Activated naive CD4-positive, alpha-beta T cell treated with Interleukin-2 at 50 U/mL for 16 hours (primary cell): ENCODE measurements at regions not wholly inside any gene's neighbourhood (a gene's known extent, or its start where the extent isn't known, plus 50 kb on each side); places are given as distances from the start of the nearest gene placed in this dataset.

Source experiments
- DNase-seq: peaks from one replicate; pipeline ENCODE4 v3.0.0-alpha.2; 2020

- no peak for DNase-seq
Measured at GRCh38 chr11:62073061-62073460, 50.8 kb upstream of the INCENP start.

- DNase-seq = no peak
Measured at GRCh38 chr11:62071408-62071807, 52.4 kb upstream of the INCENP start.

- DNase-seq = no peak
Measured at GRCh38 chr11:62069986-62070919, 53.6 kb upstream of the INCENP start.

DNA sequence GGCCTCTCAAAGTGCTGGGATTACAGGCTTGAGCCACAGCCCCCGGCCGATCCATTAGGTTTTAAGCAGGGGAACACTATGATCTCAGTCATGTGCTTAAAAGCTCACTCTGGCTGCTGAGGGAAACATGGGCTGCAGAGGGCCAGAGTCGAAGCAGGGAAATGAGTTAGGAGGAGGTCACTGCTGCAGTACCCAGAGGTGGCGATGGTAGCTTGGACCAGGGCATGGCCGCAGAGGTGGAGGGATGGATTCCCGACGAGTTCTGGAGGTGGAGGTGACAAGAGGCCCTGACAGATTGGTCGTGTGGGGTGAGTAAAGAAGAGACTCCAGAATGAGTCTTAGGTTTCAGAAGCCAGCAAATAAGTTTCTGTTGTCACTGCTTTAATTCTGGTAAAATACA is 54.4 kb upstream of the INCENP start:
- DNase-seq = no peak

DNA sequence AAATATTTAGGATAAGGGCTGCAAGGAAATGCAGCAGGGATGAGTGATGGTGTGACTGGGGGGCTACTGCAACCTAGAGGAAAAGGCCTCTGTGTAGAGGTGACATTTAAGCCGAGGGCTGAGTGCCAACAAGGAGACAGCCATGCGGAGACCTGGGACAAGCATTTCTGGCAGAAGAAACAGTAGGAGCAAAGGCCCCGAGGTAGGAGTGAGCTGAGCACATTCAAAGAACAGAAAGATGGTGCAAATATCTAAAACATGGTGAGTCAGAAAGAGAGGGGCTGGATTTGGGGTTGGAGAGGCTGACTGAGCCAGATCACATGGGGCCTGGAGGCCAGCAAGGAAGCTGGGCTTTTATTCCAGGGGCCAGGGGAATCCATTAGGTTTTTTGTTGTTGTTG is 55.1 kb upstream of the INCENP start:
- DNase-seq = no peak

- DNase-seq = no peak
Measured at GRCh38 chr11:62067741-62068140, 56.1 kb upstream of the INCENP start.

DNA sequence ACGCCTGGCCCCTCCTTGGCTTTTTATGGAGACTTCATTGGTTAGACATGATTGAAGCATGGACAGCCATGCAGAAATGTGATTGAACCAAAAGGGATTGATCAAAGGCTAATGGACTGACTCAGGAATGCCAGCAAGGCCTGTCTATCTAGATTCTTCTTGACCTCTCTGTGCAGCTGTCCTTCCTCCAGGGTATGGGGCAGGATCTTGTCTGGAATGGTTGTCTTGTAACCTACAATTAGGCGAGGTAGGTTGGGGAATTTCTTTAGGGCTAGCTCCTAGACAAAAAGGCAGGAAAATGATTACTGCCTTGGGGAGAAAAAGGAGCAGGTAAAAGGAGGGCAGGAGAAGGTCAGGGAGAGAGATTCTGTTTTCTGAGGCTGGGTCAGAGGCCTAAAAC is 59.6 kb upstream of the INCENP start:
- no peak for DNase-seq

GRCh38 chr11:62062223-62062861 is 61.5 kb upstream of the INCENP start:
- no peak for DNase-seq

DNA sequence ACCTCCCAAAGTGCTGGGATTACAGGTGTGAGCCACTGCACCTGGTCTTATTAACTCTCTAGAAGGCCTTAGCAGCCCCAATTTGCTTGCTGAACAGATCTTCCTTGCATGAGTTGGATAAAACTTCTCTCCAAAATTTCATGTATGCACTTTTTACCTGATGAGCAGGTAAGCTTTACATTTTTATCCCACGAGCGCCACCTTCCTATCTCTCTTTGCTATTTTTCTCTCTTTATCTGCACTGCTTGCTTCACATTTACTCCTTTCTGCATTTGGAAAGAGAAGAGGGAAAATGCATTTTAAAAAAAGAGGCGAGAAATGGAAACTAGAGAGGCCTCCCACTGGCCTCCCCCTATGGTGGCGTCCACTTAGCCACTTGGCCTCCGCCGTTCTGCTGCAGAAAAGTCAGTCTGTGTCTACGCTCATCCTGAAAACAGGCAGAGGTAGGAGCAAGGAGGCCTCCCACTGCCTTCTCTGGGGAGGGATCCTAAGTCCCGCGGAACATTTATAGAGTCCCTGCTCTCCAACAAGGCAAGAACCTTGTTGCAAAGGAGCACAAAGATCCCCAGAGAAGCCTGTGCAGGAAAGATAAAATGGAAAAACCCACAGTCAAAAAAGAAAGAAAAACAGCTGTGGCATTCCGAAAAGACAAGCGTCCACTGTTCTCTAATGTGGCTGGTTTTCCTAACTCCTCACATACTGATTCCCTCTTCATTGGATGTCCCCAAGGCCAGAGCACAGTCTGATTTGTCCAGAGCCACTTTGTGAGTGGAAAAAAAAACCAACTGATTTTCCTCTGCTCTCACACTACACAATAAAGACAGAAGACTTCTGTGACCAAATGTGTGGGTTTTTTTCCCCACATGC is 62.2 kb upstream of the INCENP start:
- DNase-seq = no peak

- DNase-seq = no peak
Measured at GRCh38 chr11:62057069-62057468, 66.7 kb upstream of the INCENP start.

DNA sequence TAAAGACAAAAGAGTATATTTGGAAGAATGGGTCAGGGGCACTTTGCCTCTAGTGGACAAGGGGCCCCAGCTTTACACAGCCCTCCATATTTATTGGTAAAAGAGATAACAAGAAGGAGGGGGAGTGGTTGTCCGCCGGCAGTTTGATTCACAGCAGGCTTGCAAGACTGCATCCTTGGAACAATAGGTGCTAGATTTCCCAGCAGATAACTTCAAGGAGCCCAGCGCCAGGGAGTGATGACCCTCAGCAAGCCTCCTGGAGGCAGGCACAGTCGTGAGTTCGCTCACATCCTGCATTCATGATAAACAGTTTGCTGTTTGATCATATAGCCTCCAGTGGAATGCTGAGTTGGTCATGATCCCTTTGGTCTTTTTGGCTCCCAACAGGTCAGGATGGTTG is 67.8 kb upstream of the INCENP start:
- no peak for DNase-seq

DNA sequence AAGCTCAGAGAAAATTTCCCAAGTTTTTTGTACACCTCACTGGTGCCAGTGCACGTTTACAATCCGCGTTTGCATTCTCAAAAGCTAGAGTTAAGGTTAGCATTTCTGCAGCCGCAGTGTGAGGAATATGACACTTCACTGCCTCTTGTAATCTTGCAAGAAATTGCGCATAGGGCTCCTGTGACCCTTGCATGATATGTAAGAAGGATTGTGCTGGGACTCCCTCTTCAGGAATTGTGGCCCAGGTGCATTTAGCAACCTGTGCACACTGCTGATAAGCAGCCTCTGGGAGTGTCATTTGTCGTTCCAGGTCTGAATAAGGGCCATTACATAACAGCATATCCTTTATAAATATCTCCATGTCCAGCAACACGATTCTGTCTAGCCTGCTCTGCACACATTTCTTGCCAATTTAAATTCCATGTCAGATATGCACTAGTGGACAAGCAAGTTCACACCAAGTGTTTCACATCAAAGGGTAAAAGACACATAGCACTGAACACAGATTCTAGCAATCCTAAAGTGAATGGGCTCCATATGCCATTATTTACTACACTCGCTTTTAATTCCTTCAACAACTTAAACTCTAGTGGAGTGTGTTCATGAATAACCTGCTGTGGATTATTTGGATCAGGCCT is 69.2 kb upstream of the INCENP start:
- no peak for DNase-seq

DNA sequence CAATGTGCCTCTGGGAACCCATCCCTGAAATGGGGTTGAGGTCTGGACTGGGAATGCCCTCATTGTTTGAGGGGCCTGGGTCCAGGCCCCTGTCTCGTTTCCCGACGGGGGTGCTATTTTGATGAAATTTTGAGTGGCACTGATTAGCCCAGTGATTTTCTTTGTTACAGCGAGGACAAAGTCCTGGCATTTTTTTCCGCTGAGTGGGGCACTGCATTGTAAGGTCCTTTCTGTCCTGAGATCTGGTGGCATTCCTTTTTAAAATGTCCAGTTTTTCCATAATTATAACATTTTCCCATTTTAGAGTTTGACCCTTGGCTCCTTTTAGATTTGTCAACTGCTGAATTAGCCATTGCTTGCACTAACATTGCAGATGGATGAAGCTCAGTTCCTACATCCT is 69.7 kb upstream of the INCENP start:
- DNase-seq = no peak

DNA sequence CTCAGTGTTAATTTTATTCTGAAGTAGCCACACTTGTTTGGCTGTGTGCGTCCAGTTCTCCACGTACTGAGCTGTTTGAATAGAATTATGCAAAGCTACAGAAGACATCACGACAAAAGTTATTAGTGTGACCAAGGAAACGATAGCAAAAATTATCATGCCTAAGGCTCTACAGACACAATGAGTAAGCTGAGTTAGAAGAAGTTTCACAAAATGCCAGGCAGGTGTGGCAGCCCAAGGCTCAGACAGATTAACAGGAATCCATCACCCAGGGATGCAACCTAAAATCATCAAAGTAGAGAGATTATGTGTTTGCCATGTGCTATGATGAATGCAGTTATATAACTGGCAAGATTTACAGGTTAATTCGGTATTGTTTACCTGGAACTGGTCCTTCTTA is 73.1 kb upstream of the INCENP start:
- no peak for DNase-seq

GRCh38 chr11:62048100-62048499 is 75.7 kb upstream of the INCENP start:
- DNase-seq = no peak

GRCh38 chr11:62046568-62047100 is 77.2 kb upstream of the INCENP start:
- DNase-seq = no peak

- no peak for DNase-seq
Measured at GRCh38 chr11:62044639-62045121, 77.2 kb upstream of the FTH1 start.

- no peak for DNase-seq
Measured at GRCh38 chr11:62035293-62035692, 67.9 kb upstream of the FTH1 start.

- no peak for DNase-seq
Measured at GRCh38 chr11:62034036-62034338, 66.6 kb upstream of the FTH1 start.

GRCh38 chr11:62033191-62034035 is 66.0 kb upstream of the FTH1 start:
- no peak for DNase-seq

GRCh38 chr11:62030071-62030684 is 62.7 kb upstream of the FTH1 start:
- DNase-seq = no peak
